SK-N-SH (cell line): ENCODE measurements at regions not wholly inside any gene's neighbourhood (a gene's known extent, or its start where the extent isn't known, plus 50 kb on each side); places are given as distances from the start of the nearest gene placed in this dataset.

Source experiments
- CTCF ChIP-seq: fragments of 200-600 bp; sonication (generic); IDR thresholded peaks from 2 replicates; pipeline ENCODE4 v1.6.1; 2017; ENCODE audit warnings: antibody characterized with exemption, mild to moderate bottlenecking, moderate library complexity
- EP300 ChIP-seq, 2 experiments: IDR thresholded peaks; 2 replicates each; pipeline versions ENCODE4 v1.4.0 to v1.6.1; 2012; ENCODE audit warnings: borderline replicate concordance in 1 of 2, low read depth in 1 of 2, low read length in 1 of 2
- EZH2phosphoT487 ChIP-seq: fragments of 200-600 bp; sonication (generic); IDR thresholded peaks from 2 replicates; pipeline ENCODE4 v1.6.1; 2017; ENCODE audit warnings: low read depth, mixed run types, mild to moderate bottlenecking, antibody characterized with exemption, moderate library complexity, borderline replicate concordance
- FOSL2 ChIP-seq: IDR thresholded peaks from 2 replicates; pipeline ENCODE4 v1.4.0; 2012; ENCODE audit warnings: low read depth, mild to moderate bottlenecking, moderate library complexity, borderline replicate concordance
- FOXJ3 ChIP-seq: sonication (generic); formaldehyde crosslinking; IDR thresholded peaks from 2 replicates; pipeline ENCODE4 v1.5.1; 2020; ENCODE audit warnings: mild to moderate bottlenecking, missing genetic modification reagents
- GABPA ChIP-seq: IDR thresholded peaks from 2 replicates; pipeline ENCODE4 v1.4.0; 2012; ENCODE audit warnings: low read depth, mild to moderate bottlenecking
- MAX ChIP-seq: IDR thresholded peaks from 2 replicates; pipeline ENCODE4 v1.4.0; 2012; ENCODE audit warnings: low read depth
- MXI1 ChIP-seq: IDR thresholded peaks from 2 replicates; pipeline ENCODE4 v1.6.1; 2012; ENCODE audit warnings: mild to moderate bottlenecking, low read depth, low read length, improper control_type of control experiment
- POLR2AphosphoS5 ChIP-seq: IDR thresholded peaks from 2 replicates; pipeline ENCODE4 v1.6.1; 2012; ENCODE audit warnings: low read depth, low read length
- RAD21 ChIP-seq: IDR thresholded peaks from 2 replicates; pipeline ENCODE4 v1.6.1; 2012; ENCODE audit warnings: mild to moderate bottlenecking, low read length
- RFX5 ChIP-seq: IDR thresholded peaks from 2 replicates; pipeline ENCODE4 v1.6.1; 2012; ENCODE audit warnings: mild to moderate bottlenecking, improper control_type of control experiment, low read length
- SIN3A ChIP-seq: IDR thresholded peaks from 2 replicates; pipeline ENCODE4 v1.6.1; 2012; ENCODE audit warnings: low read depth, mild to moderate bottlenecking, low read length, moderate library complexity, borderline replicate concordance
- SMC3 ChIP-seq: IDR thresholded peaks from 2 replicates; pipeline ENCODE4 v1.6.1; 2012; ENCODE audit warnings: low read depth, low read length, improper control_type of control experiment
- TAF1 ChIP-seq: IDR thresholded peaks from 2 replicates; pipeline ENCODE4 v1.6.1; 2012; ENCODE audit warnings: low read depth, mild to moderate bottlenecking, low read length, moderate library complexity, borderline replicate concordance

- TF ChIP-seq CTCF, result no peak
- no peak for TF ChIP-seq POLR2AphosphoS5
- TF ChIP-seq RAD21, result no peak
- TF ChIP-seq MAX, result no peak
- TF ChIP-seq FOSL2, result no peak
- no peak for TF ChIP-seq SIN3A
- no peak for TF ChIP-seq RFX5
- no peak for TF ChIP-seq EP300 (IDR thresholded peaks at IDR 0.05; ENCODE audit: borderline replicate concordance in 1 of 2, low read depth in 1 of 2, low read length in 1 of 2)
- TF ChIP-seq TAF1, result no peak
- no peak for TF ChIP-seq EZH2phosphoT487
- TF ChIP-seq MXI1, result no peak
- no peak for TF ChIP-seq GABPA
- TF ChIP-seq FOXJ3 (CRISPR knock-in tag), result no peak
- no peak for TF ChIP-seq SMC3
Measured at GRCh38 chr6:96381246-96381645, 140.4 kb upstream of the UFL1 start.
